Kidney epithelial cell (primary cell): ENCODE measurements at regions not wholly inside any gene's neighbourhood (a gene's known extent, or its start where the extent isn't known, plus 50 kb on each side); places are given as distances from the start of the nearest gene placed in this dataset.

Experiments used
- DNase-seq: peaks from one replicate; pipeline ENCODE4 v3.0.0-alpha.2; 2010; ENCODE audit warnings: low read depth
- H3K27me3 ChIP-seq: 2 replicates; pipeline ENCODE4 v1.6.0; 2011; ENCODE audit warnings: low read length; ENCODE audit not compliant: control insufficient read depth, insufficient read depth
- H3K36me3 ChIP-seq: 2 replicates; pipeline ENCODE4 v1.5.1; 2011; ENCODE audit warnings: low read length; ENCODE audit not compliant: control insufficient read depth, insufficient read depth
- H3K4me3 ChIP-seq: 2 replicates; pipeline ENCODE4 v1.5.1; 2011; ENCODE audit warnings: low read depth, mild to moderate bottlenecking, control low read depth, low read length
- CTCF ChIP-seq: IDR thresholded peaks from 2 replicates; pipeline ENCODE4 v1.5.1; 2011; ENCODE audit warnings: mild to moderate bottlenecking, moderate library complexity, low read length, control low read depth, inconsistent platforms; ENCODE audit not compliant: insufficient read depth, poor library complexity, severe bottlenecking

- Histone ChIP-seq H3K27me3 (peaks cover 11% of the 10 kb centered on the region), H3K36me3 (no peaks in the 10 kb centered on the region), H3K4me3 (no peak overlapping the region)
- TF ChIP-seq CTCF: no peak
- no peak for DNase-seq
These were observed 155.7 kb downstream of the RMI1 start for GRCh38 chr9:84136119-84136868.

GRCh38 chr9:84137968-84138367 is 157.4 kb downstream of the RMI1 start:
- H3K36me3 ChIP-seq: no peaks in the 10 kb centered on the region
- no peak for DNase-seq
- no peak for TF ChIP-seq CTCF
- no peak overlapping the region for H3K4me3 ChIP-seq
- peaks cover 15% of the 10 kb centered on the region for H3K27me3 ChIP-seq

GRCh38 chr9:84138541-84138940 is 157.9 kb downstream of the RMI1 start:
- DNase-seq: no peak
- H3K4me3 ChIP-seq: no peak overlapping the region
- H3K27me3 ChIP-seq: peaks cover 20% of the 10 kb centered on the region
- TF ChIP-seq CTCF: no peak
- H3K36me3 ChIP-seq: no peaks in the 10 kb centered on the region

- no peak for TF ChIP-seq CTCF
- DNase-seq: no peak
- H3K4me3 ChIP-seq: no peak overlapping the region
- peaks cover 20% of the 10 kb centered on the region for H3K27me3 ChIP-seq
- H3K36me3 ChIP-seq: no peaks in the 10 kb centered on the region
These were observed 158.9 kb downstream of the RMI1 start for GRCh38 chr9:84139296-84140070.

- Histone ChIP-seq H3K4me3 (peak overlapping the region; percentile 24), H3K27me3 (peaks cover 20% of the 10 kb centered on the region), H3K36me3 (no peaks in the 10 kb centered on the region)
- DNase-seq: no peak
- TF ChIP-seq CTCF: no peak
These were observed 160.0 kb downstream of the RMI1 start for GRCh38 chr9:84140535-84141101.
